ENCODE measurements at regions not wholly inside any gene's neighbourhood (a gene's known extent, or its start where the extent isn't known, plus 50 kb on each side); places are given as distances from the start of the nearest gene placed in this dataset.
A peak's percentile ranks its signal among the peaks of the same experiment; 100 is the strongest.

DNA sequence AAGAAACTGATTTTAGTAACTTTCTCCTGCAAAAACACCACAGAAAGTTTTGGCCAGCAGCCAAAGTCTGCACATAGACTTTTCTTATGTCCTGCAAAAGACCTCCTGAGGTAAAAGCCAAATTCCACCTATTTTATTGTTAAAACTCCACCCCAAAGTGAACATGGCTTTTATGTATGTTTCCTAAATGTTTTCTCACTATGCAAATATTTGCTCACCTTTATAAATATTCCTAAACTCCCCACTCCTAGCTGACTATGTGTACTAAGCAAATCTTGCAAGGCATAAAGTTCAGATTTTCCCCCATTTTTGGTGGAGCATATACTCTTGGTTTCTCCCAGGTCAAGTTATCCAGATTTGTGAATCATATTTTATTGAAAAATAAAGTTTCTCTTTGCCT, 446.2 kb downstream of the DNAH5 start:
- Mint-ChIP-seq H3K27ac (no peak overlapping the region), H3K27me3 (no peaks in the 10 kb centered on the region), H3K36me3 (no peaks in the 10 kb centered on the region), H3K4me1 (no peaks in the 10 kb centered on the region), H3K4me3 (no peak overlapping the region), H3K9me3 (peaks cover 5 to 11% (median 6%) of the 10 kb centered on the region in 3 donors)
- DNase-seq (no peak), ATAC-seq (replicated peaks in 1 of 4) (no peak)
- no peak overlapping the region for H3K27ac ChIP-seq (ENCODE audit: low read length)
- POLR2A ChIA-PET: no interaction called here
- CTCF ChIA-PET: no interaction called here
- no peaks in the 10 kb centered on the region for H3K36me3 ChIP-seq (ENCODE audit: control insufficient read depth in 2 of 2, extremely low read depth in 1 of 2, insufficient read depth in 1 of 2, low read length in 1 of 2)
- H3K9me3 ChIP-seq: no peaks in the 10 kb centered on the region
- no peak overlapping the region for H3K4me3 ChIP-seq (ENCODE audit: control insufficient read depth in 1 of 2, extremely low read depth in 1 of 2, low read length in 1 of 2)
- H3K27me3 ChIP-seq (replicated peaks in 1 of 2; ENCODE audit: control insufficient read depth in 2 of 2, extremely low read depth in 1 of 2, insufficient read depth in 2 of 2, low read length in 1 of 2): no peaks in the 10 kb centered on the region
- no peaks in the 10 kb centered on the region for H3K4me1 ChIP-seq (ENCODE audit: control insufficient read depth in 1 of 2, extremely low read depth in 1 of 2, insufficient read depth in 2 of 2, low read length in 2 of 2)

DNA sequence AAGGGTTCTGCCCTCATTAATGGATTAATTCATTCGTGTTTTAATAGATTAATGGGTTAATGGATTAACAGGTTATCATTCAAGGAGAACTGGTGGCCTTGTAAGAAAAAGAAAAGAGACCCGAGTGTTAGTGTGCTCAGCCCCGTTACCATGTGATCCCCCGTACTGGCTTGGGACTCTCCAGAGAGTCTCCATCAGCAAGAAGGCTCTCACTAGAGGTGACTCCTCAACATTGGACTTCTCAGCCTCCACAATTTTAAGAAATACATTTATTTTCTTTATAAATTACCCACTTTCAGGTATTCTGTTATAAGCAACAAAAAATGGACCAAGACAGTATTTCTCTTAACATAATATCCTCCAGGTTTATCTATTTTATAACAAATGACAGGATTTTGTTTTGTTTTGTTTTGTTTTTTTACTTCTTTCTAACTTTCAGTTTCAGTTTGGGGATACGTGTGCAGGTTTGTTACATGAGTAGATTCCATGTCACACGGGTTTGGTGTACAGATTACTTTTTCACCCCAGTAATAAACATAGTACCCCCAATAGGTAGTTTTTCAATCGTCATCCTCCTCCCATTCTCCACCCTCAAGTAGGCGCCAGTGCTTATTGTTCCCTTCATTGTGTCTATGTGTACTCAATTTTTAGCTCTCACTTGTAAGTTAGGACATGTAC, 456.1 kb downstream of the DNAH5 start:
- DNase-seq: no peak
- 74% methylated on average over 3 of the region's 8 CpGs for WGBS (ENCODE audit: insufficient coverage)
- Histone ChIP-seq H3K27ac (ENCODE audit: low read length) (no peak overlapping the region), H3K4me1 (ENCODE audit: control insufficient read depth in 1 of 2, extremely low read depth in 1 of 2, insufficient read depth in 2 of 2, low read length in 2 of 2) (no peaks in the 10 kb centered on the region), H3K4me3 (ENCODE audit: control insufficient read depth in 1 of 2, extremely low read depth in 1 of 2, low read length in 1 of 2) (no peak overlapping the region), H3K9me3 (no peaks in the 10 kb centered on the region), H3K36me3 (ENCODE audit: control insufficient read depth in 2 of 2, extremely low read depth in 1 of 2, insufficient read depth in 1 of 2, low read length in 1 of 2) (no peaks in the 10 kb centered on the region), H3K27me3 (replicated peaks in 1 of 2; ENCODE audit: control insufficient read depth in 2 of 2, extremely low read depth in 1 of 2, insufficient read depth in 2 of 2, low read length in 1 of 2) (no peaks in the 10 kb centered on the region)
- ChIA-PET POLR2A (no interaction called here), CTCF (no interaction called here)
- Mint-ChIP-seq H3K36me3 (no peaks in the 10 kb centered on the region), H3K4me3 (peak overlapping the region in 1 of 3 donors; percentile 25), H3K4me1 (peaks cover 0 to 4% (median 0%) of the 10 kb centered on the region in 3 donors), H3K9me3 (peaks cover 9 to 14% (median 10%) of the 10 kb centered on the region in 3 donors), H3K27ac (no peak overlapping the region), H3K27me3 (no peaks in the 10 kb centered on the region)
- no peak for ATAC-seq (replicated peaks in 1 of 4)

DNA sequence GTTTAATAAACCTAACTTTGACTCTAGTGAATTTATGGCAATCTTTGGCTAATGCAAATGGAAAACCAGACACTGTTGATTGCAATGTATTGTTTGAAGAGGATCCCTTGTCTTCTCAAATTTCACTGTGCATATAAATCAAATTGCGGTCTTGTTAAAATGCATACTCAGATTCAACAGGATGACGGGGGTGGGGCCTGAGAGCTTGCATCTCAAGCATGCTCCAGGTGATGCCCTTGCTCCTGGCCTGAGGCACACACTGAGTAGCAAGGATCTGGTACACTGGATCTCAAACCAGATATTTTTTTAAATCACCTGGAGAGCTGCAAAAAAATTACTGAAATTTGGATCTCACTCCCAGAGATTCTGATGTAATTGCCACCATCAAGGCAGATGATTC, 463.7 kb downstream of the DNAH5 start:
- H3K4me3 Mint-ChIP-seq: no peak overlapping the region
- Histone ChIP-seq H3K4me1 (ENCODE audit: control insufficient read depth in 1 of 2, extremely low read depth in 1 of 2, insufficient read depth in 2 of 2, low read length in 2 of 2) (no peaks in the 10 kb centered on the region), H3K4me3 (ENCODE audit: control insufficient read depth in 1 of 2, extremely low read depth in 1 of 2, low read length in 1 of 2) (no peak overlapping the region), H3K27ac (ENCODE audit: low read length) (no peak overlapping the region), H3K9me3 (no peaks in the 10 kb centered on the region), H3K27me3 (replicated peaks in 1 of 2; ENCODE audit: control insufficient read depth in 2 of 2, extremely low read depth in 1 of 2, insufficient read depth in 2 of 2, low read length in 1 of 2) (no peaks in the 10 kb centered on the region), H3K36me3 (ENCODE audit: control insufficient read depth in 2 of 2, extremely low read depth in 1 of 2, insufficient read depth in 1 of 2, low read length in 1 of 2) (no peaks in the 10 kb centered on the region)
- no peaks in the 10 kb centered on the region for H3K27me3 Mint-ChIP-seq
- ChIA-PET POLR2A (no interaction called here), CTCF (no interaction called here)
- DNase-seq: no peak
- no peaks in the 10 kb centered on the region for H3K4me1 Mint-ChIP-seq
- peaks cover 4 to 6% (median 4%) of the 10 kb centered on the region in 3 donors for H3K9me3 Mint-ChIP-seq
- no peaks in the 10 kb centered on the region for H3K36me3 Mint-ChIP-seq
- H3K27ac Mint-ChIP-seq: no peak overlapping the region
- WGBS (ENCODE audit: insufficient coverage): 40% methylated on average over 1 of the region's 2 CpGs
- ATAC-seq (replicated peaks in 1 of 4): no peak

GRCh38 chr5:13478831-13479465, 465.5 kb downstream of the DNAH5 start:
- H3K4me3 ChIP-seq (ENCODE audit: control insufficient read depth in 1 of 2, extremely low read depth in 1 of 2, low read length in 1 of 2): no peak overlapping the region
- H3K27me3 ChIP-seq (replicated peaks in 1 of 2; ENCODE audit: control insufficient read depth in 2 of 2, extremely low read depth in 1 of 2, insufficient read depth in 2 of 2, low read length in 1 of 2): no peaks in the 10 kb centered on the region
- Mint-ChIP-seq H3K27ac (no peak overlapping the region), H3K27me3 (no peaks in the 10 kb centered on the region), H3K4me3 (no peak overlapping the region), H3K4me1 (no peaks in the 10 kb centered on the region), H3K9me3 (peaks cover 6 to 14% (median 7%) of the 10 kb centered on the region in 3 donors), H3K36me3 (no peaks in the 10 kb centered on the region)
- no peaks in the 10 kb centered on the region for H3K36me3 ChIP-seq (ENCODE audit: control insufficient read depth in 2 of 2, extremely low read depth in 1 of 2, insufficient read depth in 1 of 2, low read length in 1 of 2)
- WGBS (ENCODE audit: insufficient coverage): 88% methylated on average over 3 of the region's 9 CpGs
- CTCF ChIA-PET: interaction anchor here in 1 of 2 donors (1.0 kb wide), 1 partner anchor 1187 kb away, joined by 5 read pairs; no protein-coding TSS in a partner anchor
- POLR2A ChIA-PET: no interaction called here
- DNase-seq: peak in 2 of 35 experiments; percentile 1 to 13
- H3K9me3 ChIP-seq: no peaks in the 10 kb centered on the region
- no peak for ATAC-seq (replicated peaks in 1 of 4)
- H3K27ac ChIP-seq (ENCODE audit: low read length): no peak overlapping the region
- H3K4me1 ChIP-seq (ENCODE audit: control insufficient read depth in 1 of 2, extremely low read depth in 1 of 2, insufficient read depth in 2 of 2, low read length in 2 of 2): no peaks in the 10 kb centered on the region

- ATAC-seq (replicated peaks in 1 of 4) (no peak), DNase-seq (no peak)
- no peak overlapping the region for H3K27ac Mint-ChIP-seq
- H3K4me3 Mint-ChIP-seq: no peak overlapping the region
- no peaks in the 10 kb centered on the region for H3K27me3 Mint-ChIP-seq
- H3K9me3 ChIP-seq: no peaks in the 10 kb centered on the region
- no peaks in the 10 kb centered on the region for H3K36me3 Mint-ChIP-seq
- H3K27ac ChIP-seq (ENCODE audit: low read length): no peak overlapping the region
- no peak overlapping the region for H3K4me3 ChIP-seq (ENCODE audit: control insufficient read depth in 1 of 2, extremely low read depth in 1 of 2, low read length in 1 of 2)
- H3K4me1 Mint-ChIP-seq: no peaks in the 10 kb centered on the region
- peaks cover 6 to 15% (median 9%) of the 10 kb centered on the region in 3 donors for H3K9me3 Mint-ChIP-seq
- H3K36me3 ChIP-seq (ENCODE audit: control insufficient read depth in 2 of 2, extremely low read depth in 1 of 2, insufficient read depth in 1 of 2, low read length in 1 of 2): no peaks in the 10 kb centered on the region
- CTCF ChIA-PET: interaction anchor here in 1 of 2 donors (0.7 kb wide), 1 partner anchor 1184 kb away, joined by 3 read pairs; no protein-coding TSS in a partner anchor
- no peaks in the 10 kb centered on the region for H3K4me1 ChIP-seq (ENCODE audit: control insufficient read depth in 1 of 2, extremely low read depth in 1 of 2, insufficient read depth in 2 of 2, low read length in 2 of 2)
- POLR2A ChIA-PET: no interaction called here
- WGBS (ENCODE audit: insufficient coverage): 90% methylated on average over 4 of the region's 7 CpGs
- H3K27me3 ChIP-seq (replicated peaks in 1 of 2; ENCODE audit: control insufficient read depth in 2 of 2, extremely low read depth in 1 of 2, insufficient read depth in 2 of 2, low read length in 1 of 2): no peaks in the 10 kb centered on the region
These were observed 467.3 kb downstream of the DNAH5 start for GRCh38 chr5:13477118-13477737.

DNA sequence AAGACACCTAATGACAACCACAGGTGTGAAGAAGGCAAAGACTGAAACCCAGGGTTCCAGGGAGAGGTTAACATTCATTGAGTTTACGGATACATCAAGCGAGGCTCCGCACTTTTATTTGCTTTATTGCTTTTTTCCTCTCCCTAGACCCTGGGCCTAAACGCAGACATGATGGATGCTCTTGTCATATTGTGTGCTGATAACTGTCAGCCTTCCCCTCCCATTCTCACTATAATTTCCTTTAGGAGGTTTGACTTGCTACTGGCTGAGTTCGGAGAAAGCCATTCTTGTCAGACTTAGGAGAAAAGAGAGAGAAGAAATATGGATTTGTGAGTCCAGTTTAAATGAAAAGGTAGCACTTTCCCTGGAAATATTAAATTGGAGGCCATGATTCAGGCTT, 471.6 kb downstream of the DNAH5 start:
- DNase-seq (no peak), ATAC-seq (replicated peaks in 1 of 4) (no peak)
- Histone ChIP-seq H3K4me3 (ENCODE audit: control insufficient read depth in 1 of 2, extremely low read depth in 1 of 2, low read length in 1 of 2) (no peak overlapping the region), H3K4me1 (ENCODE audit: control insufficient read depth in 1 of 2, extremely low read depth in 1 of 2, insufficient read depth in 2 of 2, low read length in 2 of 2) (no peaks in the 10 kb centered on the region), H3K36me3 (ENCODE audit: control insufficient read depth in 2 of 2, extremely low read depth in 1 of 2, insufficient read depth in 1 of 2, low read length in 1 of 2) (no peaks in the 10 kb centered on the region), H3K27ac (ENCODE audit: low read length) (no peak overlapping the region), H3K27me3 (replicated peaks in 1 of 2; ENCODE audit: control insufficient read depth in 2 of 2, extremely low read depth in 1 of 2, insufficient read depth in 2 of 2, low read length in 1 of 2) (no peaks in the 10 kb centered on the region), H3K9me3 (no peaks in the 10 kb centered on the region)
- no peaks in the 10 kb centered on the region for H3K4me1 Mint-ChIP-seq
- WGBS (ENCODE audit: insufficient coverage): no CpG with 5 or more reads among the region's 5 CpGs
- H3K4me3 Mint-ChIP-seq: no peak overlapping the region
- ChIA-PET CTCF (no interaction called here), POLR2A (no interaction called here)
- peaks cover 13 to 26% (median 15%) of the 10 kb centered on the region in 3 donors for H3K9me3 Mint-ChIP-seq
- H3K27ac Mint-ChIP-seq: no peak overlapping the region
- no peaks in the 10 kb centered on the region for H3K27me3 Mint-ChIP-seq
- H3K36me3 Mint-ChIP-seq: no peaks in the 10 kb centered on the region
